PFSK-1 (cell line): ENCODE measurements at regions not wholly inside any gene's neighbourhood (a gene's known extent, or its start where the extent isn't known, plus 50 kb on each side); places are given as distances from the start of the nearest gene placed in this dataset.

Source experiments
- FOXP2 ChIP-seq: optimal IDR thresholded peaks from 2 replicates; pipeline ENCODE3; 2011; ENCODE audit warnings: borderline replicate concordance, control low read depth, inconsistent platforms; ENCODE audit not compliant: insufficient read depth; ENCODE audit errors: extremely low read length, extremely low read depth
- POLR2AphosphoS5 ChIP-seq: IDR thresholded peaks from 2 replicates; pipeline ENCODE4 v1.6.1; 2012; ENCODE audit warnings: low read depth, mild to moderate bottlenecking, control low read depth, low read length, moderate library complexity
- REST ChIP-seq, 2 experiments: IDR thresholded peaks; 2 replicates each; pipeline versions ENCODE4 v1.6.1 to v1.8.0; 2011 to 2012; ENCODE audit warnings: low read depth in 2 of 2, low read length in 2 of 2, control low read depth in 1 of 2, inconsistent platforms in 1 of 2, mild to moderate bottlenecking in 1 of 2, moderate library complexity in 1 of 2; ENCODE audit not compliant: insufficient read depth in 1 of 2
- SIN3A ChIP-seq: IDR thresholded peaks from 2 replicates; pipeline ENCODE4 v1.6.1; 2012; ENCODE audit warnings: mild to moderate bottlenecking, low read length, moderate library complexity, borderline replicate concordance; ENCODE audit not compliant: insufficient read depth
- TAF1 ChIP-seq: IDR thresholded peaks from 2 replicates; pipeline ENCODE4 v1.6.1; 2012; ENCODE audit warnings: low read length, control low read depth, borderline replicate concordance; ENCODE audit not compliant: insufficient read depth

- TF ChIP-seq POLR2AphosphoS5 = no peak
Observed at GRCh38 chr10:84012431-84012830, 126.9 kb upstream of the GHITM start.

- no peak for TF ChIP-seq TAF1
- no peak for TF ChIP-seq FOXP2
- TF ChIP-seq POLR2AphosphoS5 = no peak
- TF ChIP-seq REST (IDR thresholded peaks at IDR 0.05; ENCODE audit: insufficient read depth in 1 of 2, low read depth in 2 of 2, low read length in 2 of 2) = peak in 1 of 2 experiments; percentile 65; a peak in 2 of 4 replicates
- TF ChIP-seq SIN3A = no peak
Observed at GRCh38 chr10:84012831-84013458, 126.4 kb upstream of the GHITM start.

DNA sequence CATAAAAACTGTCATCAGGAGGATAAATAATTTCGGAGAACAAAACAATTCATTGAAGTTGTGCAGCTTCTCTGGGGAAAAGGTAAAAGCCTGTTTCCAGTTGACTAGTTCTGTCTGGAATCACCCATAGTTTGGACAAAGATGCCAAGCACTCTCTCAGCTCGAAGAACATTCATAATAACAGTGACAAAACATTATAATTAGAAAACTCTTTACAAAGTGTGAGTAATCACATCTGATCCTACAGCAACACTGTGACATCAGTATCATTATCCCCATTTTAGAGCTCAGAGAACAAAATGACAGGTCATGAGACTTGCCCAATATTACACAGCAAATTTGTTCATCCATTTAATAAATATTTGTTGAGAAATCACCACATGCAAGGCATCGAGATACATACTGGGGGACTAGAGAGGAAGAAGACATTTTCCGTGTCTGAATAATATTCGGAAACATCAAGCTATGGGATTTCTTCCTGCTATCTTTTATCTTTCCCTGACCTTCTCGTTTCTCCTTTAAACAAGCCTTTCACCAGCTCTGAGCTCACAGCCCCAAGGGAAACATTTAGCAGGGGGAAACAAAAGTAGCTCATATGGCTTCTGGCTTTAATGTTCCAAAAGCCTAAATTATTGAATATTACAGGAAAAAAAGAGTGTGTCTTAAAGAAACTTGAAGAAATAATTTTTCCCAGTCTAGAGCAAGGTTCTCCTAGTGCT, 123.3 kb upstream of the GHITM start:
- TF ChIP-seq SIN3A (no peak), POLR2AphosphoS5 (no peak), FOXP2 (no peak), REST (IDR thresholded peaks at IDR 0.05; ENCODE audit: insufficient read depth in 1 of 2, low read depth in 2 of 2, low read length in 2 of 2) (no peak), TAF1 (no peak)

DNA sequence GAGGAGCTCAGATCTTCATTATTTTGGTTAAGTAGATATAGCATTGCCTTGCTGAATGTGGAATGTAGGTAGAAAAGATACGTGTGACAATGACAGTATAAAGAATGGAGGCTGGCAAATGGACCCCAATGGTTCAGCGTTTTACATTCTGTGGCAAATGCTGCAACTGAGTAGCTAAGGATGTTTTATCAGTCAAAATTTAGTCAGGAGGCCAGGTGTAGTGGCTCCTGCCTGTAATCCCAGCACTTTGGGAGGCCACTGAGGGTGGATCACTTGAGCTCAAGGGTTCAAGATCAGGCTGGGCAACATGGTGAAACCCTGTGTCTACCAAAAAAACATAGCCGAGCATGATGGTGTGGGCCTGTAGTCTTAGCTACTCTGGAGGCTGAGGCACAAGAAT, 120.5 kb upstream of the GHITM start:
- TF ChIP-seq TAF1 (no peak), SIN3A (no peak), FOXP2 (no peak), REST (IDR thresholded peaks at IDR 0.05; ENCODE audit: insufficient read depth in 1 of 2, low read depth in 2 of 2, low read length in 2 of 2) (no peak), POLR2AphosphoS5 (no peak)

DNA sequence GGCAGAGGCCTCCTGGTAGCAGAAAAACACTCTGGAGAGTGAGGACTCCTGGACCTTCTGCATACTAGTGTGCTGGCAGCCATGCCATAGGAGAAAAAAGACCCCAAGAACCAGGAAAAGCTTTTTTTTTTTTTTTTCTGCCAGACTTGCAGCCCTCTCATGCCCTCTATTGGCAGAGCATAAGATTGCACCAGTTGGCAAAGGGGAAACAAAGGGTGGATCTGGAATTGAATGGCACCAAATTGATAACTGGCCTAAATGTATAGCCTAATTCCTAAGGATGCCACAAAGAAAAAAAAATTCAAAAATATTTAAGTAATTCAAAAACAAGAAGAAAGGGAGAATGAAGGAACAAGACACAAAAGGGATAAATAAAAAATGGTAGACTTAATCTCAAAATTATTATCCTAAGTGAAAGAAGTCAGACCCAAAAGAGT, 112.5 kb upstream of the GHITM start:
- TF ChIP-seq SIN3A = no peak
- TF ChIP-seq REST (IDR thresholded peaks at IDR 0.05; ENCODE audit: insufficient read depth in 1 of 2, low read depth in 2 of 2, low read length in 2 of 2) = no peak
- TF ChIP-seq POLR2AphosphoS5 = no peak
- TF ChIP-seq FOXP2 = no peak
- no peak for TF ChIP-seq TAF1
